ENCODE measurements at regions not wholly inside any gene's neighbourhood (a gene's known extent, or its start where the extent isn't known, plus 50 kb on each side); places are given as distances from the start of the nearest gene placed in this dataset.
"Not testable (repeated sequence)": the region's sequence is repeated elsewhere in the genome, so short reads cannot be mapped to it uniquely, and the experiment has no call there.

GRCh38 chr4:57726154-57726553, 616.0 kb upstream of the IGFBP7 start:
- Histone ChIP-seq H3K4me3 (no peak overlapping the region), H3K4me1 (no peaks in the 10 kb centered on the region), H3K36me3 (no peaks in the 10 kb centered on the region), H3K9me3 (no peaks in the 10 kb centered on the region), H3K27ac (no peak overlapping the region), H3K27me3 (no peaks in the 10 kb centered on the region)
- TF ChIP-seq CTCF (IDR thresholded peaks at IDR 0.05) = no peak
- 41 to 44% methylated on average over 2 of the region's 2 CpGs for WGBS, 2 donors
- FAIRE-seq = no peak
- DNase-seq = no peak
- intact Hi-C loops (cut with DNase I) = no loop called here
- ATAC-seq = no peak

- FAIRE-seq (no peak), DNase-seq (no peak), ATAC-seq (peak in 1 of 4 donors; percentile 44)
- Histone ChIP-seq H3K27ac (no peak overlapping the region), H3K9me3 (no peaks in the 10 kb centered on the region), H3K4me1 (no peaks in the 10 kb centered on the region), H3K36me3 (no peaks in the 10 kb centered on the region), H3K4me3 (no peak overlapping the region), H3K27me3 (no peaks in the 10 kb centered on the region)
- intact Hi-C loops (cut with DNase I) = no loop called here
- 24 to 26% methylated on average over 2 of the region's 2 CpGs for WGBS, 2 donors
- no peak for TF ChIP-seq CTCF (IDR thresholded peaks at IDR 0.05)
Observed at GRCh38 chr4:57719456-57719855, 609.3 kb upstream of the IGFBP7 start.

- intact Hi-C loops (cut with DNase I); H3K27ac ChIP-seq; ATAC-seq; H3K4me1 ChIP-seq; H3K36me3 ChIP-seq; H3K27me3 ChIP-seq; H3K4me3 ChIP-seq; H3K9me3 ChIP-seq; FAIRE-seq: not testable (repeated sequence)
- DNase-seq = peak in 1 of 6 donors; percentile 33
- WGBS, 2 donors = 60 to 70% methylated on average over 10 of the region's 10 CpGs
Observed at GRCh38 chr4:57714313-57714712, 604.1 kb upstream of the IGFBP7 start.

- WGBS, 2 donors = 57 to 77% methylated on average over 2 of the region's 2 CpGs
- ATAC-seq = no peak
- Histone ChIP-seq H3K27ac (no peak overlapping the region), H3K9me3 (no peaks in the 10 kb centered on the region), H3K36me3 (no peaks in the 10 kb centered on the region), H3K4me1 (no peaks in the 10 kb centered on the region), H3K4me3 (no peak overlapping the region), H3K27me3 (no peaks in the 10 kb centered on the region)
- intact Hi-C loops (cut with DNase I) = no loop called here
- FAIRE-seq = no peak
- no peak for TF ChIP-seq CTCF (IDR thresholded peaks at IDR 0.05)
- no peak for DNase-seq
Observed at GRCh38 chr4:57710053-57710452, 599.9 kb upstream of the IGFBP7 start.

- WGBS, 2 donors = 61 to 81% methylated on average over 1 of the region's 1 CpG
- H3K9me3 ChIP-seq = no peaks in the 10 kb centered on the region
- no peaks in the 10 kb centered on the region for H3K4me1 ChIP-seq
- H3K36me3 ChIP-seq = no peaks in the 10 kb centered on the region
- intact Hi-C loops (cut with DNase I) = no loop called here
- H3K27ac ChIP-seq = no peak overlapping the region
- FAIRE-seq (no peak), DNase-seq (no peak), ATAC-seq (no peak)
- H3K27me3 ChIP-seq = no peaks in the 10 kb centered on the region
- TF ChIP-seq CTCF (IDR thresholded peaks at IDR 0.05) = no peak
- H3K4me3 ChIP-seq = no peak overlapping the region
Observed at GRCh38 chr4:57691370-57691769, 581.2 kb upstream of the IGFBP7 start.

Data from pancreas (tissue), 10 donors.